Pancreas (tissue), 10 donors: ENCODE measurements at regions not wholly inside any gene's neighbourhood (a gene's known extent, or its start where the extent isn't known, plus 50 kb on each side); places are given as distances from the start of the nearest gene placed in this dataset.

ENCODE experiments used
- ATAC-seq, 4 donors: fragments of 200-7000 bp; cut with Tn5 transposase; one replicate each; pipeline versions ENCODE4 v1.8.0 to v1.9.1; 2020; ENCODE audit warnings: mild to moderate bottlenecking in 4 of 4, moderate library complexity in 4 of 4
- DNase-seq, 6 donors: peaks; one replicate each; pipeline ENCODE4 v3.0.0-alpha.2; 2020
- FAIRE-seq: peaks from 2 replicates; lab custom pipeline; 2012; peaks lifted over from hg19 to GRCh38; lab: Jason Lieb, UNC
- H3K27ac ChIP-seq, 4 donors: fragments of 200-600 bp; sonication (generic); 1 replicate in 3 of 4; 2 replicates in 1 of 4; pipeline versions ENCODE4 v1.5.0 to v1.8.0; 2020
- H3K27me3 ChIP-seq, 4 donors: fragments of 200-600 bp; one replicate each; pipeline ENCODE4 v1.8.0; 2021
- H3K36me3 ChIP-seq, 3 donors: fragments of 200-600 bp; sonication (generic) in 1 of 3; one replicate each; pipeline versions ENCODE4 v1.5.0 to v1.8.0; 2020 to 2021
- H3K4me1 ChIP-seq, 3 donors: fragments of 200-600 bp; one replicate each; pipeline ENCODE4 v1.8.0; 2021
- H3K4me3 ChIP-seq, 4 donors: fragments of 200-600 bp; sonication (generic) in 2 of 4; one replicate each; pipeline versions ENCODE4 v1.5.0 to v1.8.0; 2020 to 2021
- H3K9me3 ChIP-seq, 4 donors: fragments of 200-600 bp; one replicate each; pipeline ENCODE4 v1.8.0; 2021
- WGBS, 2 donors: extraction: QIAGEN DNeasy Blood & Tissue Kit; methylation state at CpG; one replicate each; pipeline ENCODE4 v1.1.7; 2013; 5-methylcytosine and 5-hydroxymethylcytosine counted together
- intact Hi-C, 3 donors: fragments of 100-400 bp; cut with DNase I; formaldehyde crosslinking; loops; one replicate each; pipeline versions ENCODE4 v1.11.1 to v1.14.2; 2022
- TF ChIP-seq, protein P1 (sequence below), 4 donors: fragments of 200-600 bp; sonication (generic) in 3 of 4; IDR thresholded peaks; one replicate each; pipeline versions ENCODE4 v1.5.0 to v1.8.0; 2021; ENCODE audit warnings: antibody characterized with exemption in 4 of 4
- donor health status: healthy with polysubstance abuse.
- donor health status: DM: no; HTN: no; CAD: no; lungs with moderate emphysema.
- donor health status: DM: no; HTN: no; CAD: no.
- donor health status: control.
- donor health status: control.
- donor health status: Bipolar disorder and iron deficiency.
- donor health status: DM: yes; HTN: yes; CAD: no.
- donor health status: DM: no; HTN: no; CAD: no.
- donor health status: DM: no; HTN: no; CAD: no.
- donor health status: DM: yes; HTN: yes; CAD: no.

DNA sequence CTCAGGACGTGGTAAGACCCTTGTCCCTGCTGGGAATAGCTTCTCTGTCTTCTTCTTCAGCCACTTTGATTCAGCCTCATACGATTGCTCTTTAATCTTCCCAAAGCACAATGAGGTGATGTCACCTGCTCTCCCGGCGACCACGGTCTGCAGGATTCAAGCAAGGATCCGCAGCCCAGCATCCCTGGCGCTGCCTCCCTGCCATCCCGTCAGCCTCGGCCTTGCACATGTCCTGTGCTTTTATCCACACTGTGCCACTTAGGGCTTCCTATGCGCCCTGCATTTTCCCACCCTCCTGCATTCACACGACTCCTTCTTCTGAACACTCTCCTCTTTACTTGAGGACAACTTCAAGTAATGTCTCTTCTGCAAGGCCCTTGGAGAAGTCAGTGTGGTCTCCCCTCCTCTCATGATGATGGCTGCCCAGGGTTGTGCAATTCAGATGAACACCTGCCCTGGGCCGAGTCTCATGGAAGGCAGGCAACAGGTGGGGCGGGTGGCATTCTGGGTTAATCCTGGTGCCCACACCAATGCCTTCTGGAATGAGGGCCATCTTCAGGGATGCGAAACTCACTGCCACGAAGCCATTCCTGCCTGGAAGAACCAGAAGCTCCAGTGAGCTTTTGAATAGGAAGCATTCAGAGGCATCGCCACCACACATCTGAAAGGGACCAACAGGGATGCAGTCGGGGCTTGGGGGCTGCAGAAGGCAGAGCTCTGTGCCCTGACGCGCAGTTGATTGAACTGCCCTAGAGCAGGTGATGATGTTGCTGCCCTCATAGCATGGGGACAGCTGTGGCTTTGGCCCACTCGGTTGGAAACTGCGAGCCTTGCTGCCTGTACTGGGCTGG is 287.5 kb downstream of the GLRX3 start:
- DNase-seq (no peak), FAIRE-seq (no peak)

DNA sequence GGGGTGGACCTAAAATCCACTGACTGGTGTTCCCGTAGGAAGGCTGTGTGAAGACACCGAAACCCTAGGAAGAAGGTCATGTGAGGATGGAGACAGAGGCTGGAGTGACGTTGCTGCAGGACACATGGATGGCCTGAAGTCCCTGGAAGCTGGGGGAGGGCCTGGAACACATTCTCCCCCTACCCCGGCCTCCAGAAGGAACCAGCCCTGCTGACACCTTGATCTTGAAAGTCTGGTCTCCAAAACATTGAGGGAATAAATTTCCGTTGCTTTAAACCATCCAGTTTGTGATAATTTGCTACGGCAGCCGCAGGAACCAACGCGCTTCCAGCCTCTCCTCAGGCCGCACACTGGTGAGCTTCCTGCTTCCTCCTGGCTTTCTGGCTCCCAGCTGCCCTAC is 288.2 kb downstream of the GLRX3 start:
- no peaks in the 10 kb centered on the region for H3K9me3 ChIP-seq
- no peak for DNase-seq
- H3K27me3 ChIP-seq = no peaks in the 10 kb centered on the region
- WGBS, 2 donors = 85 to 88% methylated on average over 10 of the region's 10 CpGs
- no peak for ATAC-seq
- no peaks in the 10 kb centered on the region for H3K4me1 ChIP-seq
- intact Hi-C loops = no loop called here
- TF ChIP-seq, protein P1, sequence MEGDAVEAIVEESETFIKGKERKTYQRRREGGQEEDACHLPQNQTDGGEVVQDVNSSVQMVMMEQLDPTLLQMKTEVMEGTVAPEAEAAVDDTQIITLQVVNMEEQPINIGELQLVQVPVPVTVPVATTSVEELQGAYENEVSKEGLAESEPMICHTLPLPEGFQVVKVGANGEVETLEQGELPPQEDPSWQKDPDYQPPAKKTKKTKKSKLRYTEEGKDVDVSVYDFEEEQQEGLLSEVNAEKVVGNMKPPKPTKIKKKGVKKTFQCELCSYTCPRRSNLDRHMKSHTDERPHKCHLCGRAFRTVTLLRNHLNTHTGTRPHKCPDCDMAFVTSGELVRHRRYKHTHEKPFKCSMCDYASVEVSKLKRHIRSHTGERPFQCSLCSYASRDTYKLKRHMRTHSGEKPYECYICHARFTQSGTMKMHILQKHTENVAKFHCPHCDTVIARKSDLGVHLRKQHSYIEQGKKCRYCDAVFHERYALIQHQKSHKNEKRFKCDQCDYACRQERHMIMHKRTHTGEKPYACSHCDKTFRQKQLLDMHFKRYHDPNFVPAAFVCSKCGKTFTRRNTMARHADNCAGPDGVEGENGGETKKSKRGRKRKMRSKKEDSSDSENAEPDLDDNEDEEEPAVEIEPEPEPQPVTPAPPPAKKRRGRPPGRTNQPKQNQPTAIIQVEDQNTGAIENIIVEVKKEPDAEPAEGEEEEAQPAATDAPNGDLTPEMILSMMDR (IDR thresholded peaks at IDR 0.05) = no peak
- no peak for FAIRE-seq
- H3K36me3 ChIP-seq = no peaks in the 10 kb centered on the region
- H3K27ac ChIP-seq = no peak overlapping the region
- H3K4me3 ChIP-seq = no peak overlapping the region

More for the DNA sequence above, 287.5 kb downstream of the GLRX3 start:
- no peak overlapping the region for H3K27ac ChIP-seq
- 85 to 89% methylated on average over 21 of the region's 21 CpGs for WGBS, 2 donors
- TF ChIP-seq, protein P1 (IDR thresholded peaks at IDR 0.05) = no peak
- H3K9me3 ChIP-seq = no peaks in the 10 kb centered on the region
- no peaks in the 10 kb centered on the region for H3K27me3 ChIP-seq
- no peaks in the 10 kb centered on the region for H3K4me1 ChIP-seq
- no peak for ATAC-seq
- intact Hi-C loops = no loop called here
- H3K4me3 ChIP-seq = no peak overlapping the region
- no peaks in the 10 kb centered on the region for H3K36me3 ChIP-seq

DNA sequence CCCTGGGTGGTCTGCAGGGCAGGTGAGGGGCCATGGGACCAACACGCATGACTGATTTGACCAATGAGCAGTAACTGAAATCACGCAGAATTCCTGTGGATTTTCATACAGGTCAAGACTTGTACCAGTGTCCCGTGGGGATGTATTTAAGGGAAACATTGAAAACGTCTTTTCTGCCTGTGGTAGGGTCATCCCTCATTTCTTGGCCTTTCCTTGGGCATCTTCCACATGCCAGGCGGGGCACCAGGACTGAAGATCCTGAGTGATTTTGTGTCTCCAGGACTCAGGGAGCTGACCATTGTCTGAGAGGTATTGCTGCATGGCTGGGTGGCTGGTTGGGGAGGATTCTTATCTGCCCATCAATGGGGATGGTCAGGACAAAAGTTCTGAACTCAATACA is 289.0 kb downstream of the GLRX3 start:
- Histone ChIP-seq H3K9me3 (no peaks in the 10 kb centered on the region), H3K36me3 (no peaks in the 10 kb centered on the region), H3K27ac (no peak overlapping the region), H3K4me3 (no peak overlapping the region), H3K4me1 (no peaks in the 10 kb centered on the region), H3K27me3 (no peaks in the 10 kb centered on the region)
- FAIRE-seq = no peak
- DNase-seq = no peak
- no peak for ATAC-seq
- intact Hi-C loops = no loop called here
- WGBS, 2 donors = 84 to 90% methylated on average over 5 of the region's 5 CpGs
- TF ChIP-seq, protein P1 (IDR thresholded peaks at IDR 0.05) = no peak

GRCh38 chr10:130425881-130426435 is 289.8 kb downstream of the GLRX3 start:
- TF ChIP-seq, protein P1 (IDR thresholded peaks at IDR 0.05) = no peak
- no peaks in the 10 kb centered on the region for H3K36me3 ChIP-seq
- no peaks in the 10 kb centered on the region for H3K9me3 ChIP-seq
- H3K4me3 ChIP-seq = no peak overlapping the region
- FAIRE-seq (no peak), DNase-seq (no peak), ATAC-seq (no peak)
- no peaks in the 10 kb centered on the region for H3K27me3 ChIP-seq
- intact Hi-C loops = no loop called here
- H3K27ac ChIP-seq = no peak overlapping the region
- H3K4me1 ChIP-seq = no peaks in the 10 kb centered on the region
- 81 to 86% methylated on average over 10 of the region's 10 CpGs for WGBS, 2 donors

DNA sequence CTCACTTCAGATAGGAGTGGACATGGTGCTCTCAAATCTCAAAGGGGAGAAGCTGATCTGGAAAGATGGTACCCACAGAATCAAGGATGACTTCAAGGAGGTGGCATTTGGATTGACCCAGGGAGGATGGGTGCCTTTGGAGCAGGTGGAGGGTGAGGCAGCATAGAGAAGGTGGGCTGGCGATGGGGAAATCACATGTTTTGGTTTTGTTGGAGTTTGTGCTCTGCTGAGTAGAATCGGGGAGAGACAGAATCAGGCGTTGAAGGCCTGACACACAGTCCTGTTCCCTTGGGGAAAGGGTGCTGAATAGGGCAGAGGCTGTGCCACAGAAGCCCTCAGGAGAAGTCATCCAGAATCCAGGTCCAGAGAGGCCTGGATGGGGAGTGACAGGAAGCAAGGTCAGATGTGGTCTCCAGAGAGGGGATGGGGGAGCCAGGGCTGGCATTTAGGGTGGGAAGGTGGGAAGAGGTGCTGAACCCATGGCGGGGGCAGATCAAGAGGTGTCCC is 291.1 kb downstream of the GLRX3 start:
- Histone ChIP-seq H3K9me3 (no peaks in the 10 kb centered on the region), H3K27ac (no peak overlapping the region), H3K4me1 (no peaks in the 10 kb centered on the region), H3K4me3 (no peak overlapping the region), H3K27me3 (no peaks in the 10 kb centered on the region), H3K36me3 (no peaks in the 10 kb centered on the region)
- ATAC-seq = no peak
- FAIRE-seq = no peak
- intact Hi-C loops = no loop called here
- 81 to 88% methylated on average over 4 of the region's 4 CpGs for WGBS, 2 donors
- TF ChIP-seq, protein P1 (IDR thresholded peaks at IDR 0.05) = no peak
- DNase-seq = no peak
